ENCODE measurements at regions not wholly inside any gene's neighbourhood (a gene's known extent, or its start where the extent isn't known, plus 50 kb on each side); places are given as distances from the start of the nearest gene placed in this dataset.

DNA sequence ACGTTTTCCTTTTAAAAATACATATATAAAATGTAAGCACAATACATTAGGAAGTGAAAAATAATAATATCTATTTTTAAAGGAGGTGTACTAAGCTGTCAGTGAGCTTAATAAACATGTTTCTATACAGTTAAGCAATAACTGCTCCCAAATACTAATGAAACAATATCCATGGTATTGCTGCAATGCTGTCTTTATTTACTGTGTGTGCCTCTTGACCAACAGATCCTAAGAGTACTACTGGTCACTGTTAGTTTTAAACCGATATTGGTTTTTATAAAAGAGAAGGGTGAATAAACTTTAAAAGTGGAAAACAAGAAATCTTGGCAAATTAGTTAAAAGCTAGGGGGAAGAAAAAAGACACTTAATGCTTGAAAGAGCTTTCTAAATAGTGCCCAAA lies 1029.0 kb downstream of the FSTL5 start:
- no peak overlapping the region for H3K27ac Mint-ChIP-seq (ENCODE audit: unreplicated experiment)
- TF ChIP-seq, protein P1, sequence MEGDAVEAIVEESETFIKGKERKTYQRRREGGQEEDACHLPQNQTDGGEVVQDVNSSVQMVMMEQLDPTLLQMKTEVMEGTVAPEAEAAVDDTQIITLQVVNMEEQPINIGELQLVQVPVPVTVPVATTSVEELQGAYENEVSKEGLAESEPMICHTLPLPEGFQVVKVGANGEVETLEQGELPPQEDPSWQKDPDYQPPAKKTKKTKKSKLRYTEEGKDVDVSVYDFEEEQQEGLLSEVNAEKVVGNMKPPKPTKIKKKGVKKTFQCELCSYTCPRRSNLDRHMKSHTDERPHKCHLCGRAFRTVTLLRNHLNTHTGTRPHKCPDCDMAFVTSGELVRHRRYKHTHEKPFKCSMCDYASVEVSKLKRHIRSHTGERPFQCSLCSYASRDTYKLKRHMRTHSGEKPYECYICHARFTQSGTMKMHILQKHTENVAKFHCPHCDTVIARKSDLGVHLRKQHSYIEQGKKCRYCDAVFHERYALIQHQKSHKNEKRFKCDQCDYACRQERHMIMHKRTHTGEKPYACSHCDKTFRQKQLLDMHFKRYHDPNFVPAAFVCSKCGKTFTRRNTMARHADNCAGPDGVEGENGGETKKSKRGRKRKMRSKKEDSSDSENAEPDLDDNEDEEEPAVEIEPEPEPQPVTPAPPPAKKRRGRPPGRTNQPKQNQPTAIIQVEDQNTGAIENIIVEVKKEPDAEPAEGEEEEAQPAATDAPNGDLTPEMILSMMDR (conservative IDR thresholded peaks at IDR 0.05) = no peak
- H3K4me1 Mint-ChIP-seq = no peaks in the 10 kb centered on the region
- H3K9me3 Mint-ChIP-seq = peaks cover 10% of the 10 kb centered on the region
- H3K27me3 Mint-ChIP-seq (ENCODE audit: low read depth) = no peaks in the 10 kb centered on the region
- no peak for DNase-seq (ENCODE audit: low read depth, low spot score)
- peaks cover 5% of the 10 kb centered on the region for H3K36me3 Mint-ChIP-seq (ENCODE audit: low read depth)
- no peak overlapping the region for H3K4me3 Mint-ChIP-seq

DNA sequence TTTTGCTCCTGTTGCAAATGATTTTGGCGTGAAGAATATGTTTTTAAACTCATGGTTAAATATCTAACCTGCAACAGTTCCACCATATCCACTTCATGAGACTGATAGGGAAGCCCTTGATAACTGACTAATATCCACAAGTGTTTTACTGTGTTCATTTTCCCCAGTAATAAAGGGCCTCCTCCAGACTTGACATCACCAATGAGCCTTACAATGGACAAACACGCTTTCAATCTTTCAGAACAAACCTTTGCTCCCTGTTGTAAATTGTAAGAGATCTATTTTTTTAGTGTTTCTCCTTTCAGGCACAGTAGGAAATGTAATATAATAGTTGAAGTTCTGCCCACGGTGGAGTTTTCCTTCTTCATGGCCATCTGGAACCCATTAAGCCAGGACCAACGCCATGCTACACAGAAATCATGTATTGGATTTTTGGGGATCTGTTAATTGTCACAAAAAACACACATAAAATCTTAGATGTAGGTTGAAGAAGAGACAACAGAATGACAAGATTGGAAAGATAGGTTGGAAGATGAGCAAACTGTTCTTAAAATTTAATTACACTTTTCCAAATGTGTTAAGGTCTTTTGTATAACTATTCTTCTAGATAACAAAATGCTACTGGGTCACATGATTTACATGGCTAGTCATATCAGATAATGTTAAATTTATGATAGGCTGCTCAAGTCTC lies 1030.1 kb downstream of the FSTL5 start:
- H3K4me1 Mint-ChIP-seq = no peaks in the 10 kb centered on the region
- no peak for DNase-seq (ENCODE audit: low read depth, low spot score)
- TF ChIP-seq, protein P1 (conservative IDR thresholded peaks at IDR 0.05) = no peak
- peaks cover 10% of the 10 kb centered on the region for H3K9me3 Mint-ChIP-seq
- H3K27ac Mint-ChIP-seq (ENCODE audit: unreplicated experiment) = no peak overlapping the region
- no peak overlapping the region for H3K4me3 Mint-ChIP-seq
- H3K27me3 Mint-ChIP-seq (ENCODE audit: low read depth) = no peaks in the 10 kb centered on the region
- H3K36me3 Mint-ChIP-seq (ENCODE audit: low read depth) = peaks cover 5% of the 10 kb centered on the region

DNA sequence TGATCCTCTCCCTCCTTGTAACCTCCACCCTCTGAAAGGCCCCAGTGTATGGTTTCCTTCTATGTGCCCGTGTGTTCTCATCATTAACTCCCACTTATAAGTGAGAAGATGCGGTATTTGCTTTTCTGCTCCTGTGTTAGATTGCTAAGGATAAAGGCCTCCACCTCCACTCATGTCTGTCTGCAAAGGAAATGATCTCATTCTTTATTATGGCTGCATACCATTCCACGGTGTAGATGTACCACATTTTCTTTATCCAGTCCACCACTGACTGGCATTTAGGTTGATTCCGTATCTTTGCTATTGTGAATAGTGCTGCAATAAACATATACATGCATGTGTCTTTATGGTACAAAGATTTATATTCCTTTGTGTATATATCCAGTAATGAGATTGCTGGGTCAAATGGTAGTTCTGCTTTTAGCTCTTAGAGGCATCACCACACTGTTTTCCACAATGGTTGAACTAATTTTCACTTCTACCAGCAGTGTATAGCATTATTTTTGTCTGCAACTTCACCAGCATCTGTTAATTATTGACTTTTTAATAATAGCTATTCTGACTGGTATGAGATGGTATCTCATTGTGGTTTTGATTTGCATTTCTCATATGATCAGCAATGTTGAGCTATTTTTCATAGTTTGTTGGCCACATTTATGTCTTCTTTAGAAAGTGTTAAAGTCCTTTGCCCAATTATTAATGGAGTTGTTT lies 1030.9 kb downstream of the FSTL5 start:
- H3K9me3 Mint-ChIP-seq = peaks cover 6% of the 10 kb centered on the region
- H3K27me3 Mint-ChIP-seq (ENCODE audit: low read depth) = no peaks in the 10 kb centered on the region
- no peaks in the 10 kb centered on the region for H3K4me1 Mint-ChIP-seq
- H3K36me3 Mint-ChIP-seq (ENCODE audit: low read depth) = no peaks in the 10 kb centered on the region
- no peak overlapping the region for H3K4me3 Mint-ChIP-seq
- TF ChIP-seq, protein P1 (conservative IDR thresholded peaks at IDR 0.05) = no peak
- no peak overlapping the region for H3K27ac Mint-ChIP-seq (ENCODE audit: unreplicated experiment)
- DNase-seq (ENCODE audit: low read depth, low spot score) = no peak

DNA sequence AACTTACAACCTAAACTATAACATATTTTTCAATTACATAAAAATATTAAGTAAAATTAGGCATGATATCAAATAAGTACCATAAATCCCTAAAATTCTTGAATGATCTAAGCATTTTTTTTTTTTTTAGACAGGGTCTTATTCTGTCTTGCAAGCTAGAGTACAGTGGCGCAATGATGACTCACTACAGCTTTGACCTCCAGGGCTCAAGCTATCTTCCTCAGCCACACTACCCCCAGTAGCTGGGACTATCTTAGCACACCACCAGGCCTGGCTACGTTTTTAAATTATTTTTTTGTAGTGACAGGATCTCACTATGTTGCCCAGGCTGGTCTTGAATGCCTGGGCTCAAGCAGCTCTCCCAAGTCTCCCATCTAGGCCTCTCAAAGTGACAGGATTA lies 1042.3 kb downstream of the FSTL5 start:
- DNase-seq (ENCODE audit: low read depth, low spot score) = no peak
- Mint-ChIP-seq H3K27me3 (ENCODE audit: low read depth) (no peaks in the 10 kb centered on the region), H3K36me3 (ENCODE audit: low read depth) (peaks cover 5% of the 10 kb centered on the region), H3K9me3 (peaks cover 8% of the 10 kb centered on the region), H3K4me1 (no peaks in the 10 kb centered on the region), H3K27ac (ENCODE audit: unreplicated experiment) (no peak overlapping the region), H3K4me3 (no peak overlapping the region)
- TF ChIP-seq, protein P1 (conservative IDR thresholded peaks at IDR 0.05) = no peak

DNA sequence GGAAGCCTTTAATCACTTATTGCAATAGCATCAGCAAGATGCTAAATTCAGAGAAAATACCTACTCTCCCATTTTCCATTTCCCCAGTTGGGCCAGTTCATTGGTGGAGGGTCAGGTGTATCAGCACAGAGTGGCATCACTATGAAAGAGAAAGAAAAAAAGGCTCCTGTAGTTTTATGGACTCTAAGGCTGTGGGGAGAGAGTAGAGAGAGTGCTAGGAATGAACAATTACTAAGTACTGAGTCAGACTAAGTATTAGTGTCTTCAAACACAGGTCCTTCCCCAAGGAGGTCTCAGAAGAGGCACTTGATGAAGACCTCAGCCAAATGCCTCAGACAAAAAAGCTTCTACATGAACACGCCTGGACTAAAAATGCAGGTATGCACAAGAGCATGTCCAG lies 1061.9 kb downstream of the FSTL5 start:
- no peaks in the 10 kb centered on the region for H3K36me3 Mint-ChIP-seq (ENCODE audit: low read depth)
- no peaks in the 10 kb centered on the region for H3K27me3 Mint-ChIP-seq (ENCODE audit: low read depth)
- TF ChIP-seq, protein P1 (conservative IDR thresholded peaks at IDR 0.05) = no peak
- peaks cover 4% of the 10 kb centered on the region for H3K4me1 Mint-ChIP-seq
- H3K27ac Mint-ChIP-seq (ENCODE audit: unreplicated experiment) = no peak overlapping the region
- no peak overlapping the region for H3K4me3 Mint-ChIP-seq
- no peak for DNase-seq (ENCODE audit: low read depth, low spot score)
- H3K9me3 Mint-ChIP-seq = no peaks in the 10 kb centered on the region
